Ecto neural progenitor cell (in vitro differentiated cells): ENCODE measurements at regions not wholly inside any gene's neighbourhood (a gene's known extent, or its start where the extent isn't known, plus 50 kb on each side); places are given as distances from the start of the nearest gene placed in this dataset.

ENCODE experiments used
- DNase-seq: peaks from one replicate; pipeline ENCODE4 v3.0.0-alpha.2; 2018; ENCODE audit warnings: low spot score

- no peak for DNase-seq
Measured at GRCh38 chr13:61466280-61466679, 50.6 kb upstream of the PCDH20 start.
